ENCODE measurements at regions not wholly inside any gene's neighbourhood (a gene's known extent, or its start where the extent isn't known, plus 50 kb on each side); places are given as distances from the start of the nearest gene placed in this dataset.

- no peak overlapping the region for H3K4me3 Mint-ChIP-seq
- H4K20me1 ChIP-seq (ENCODE audit: insufficient read depth, low read length) = no peaks in the 10 kb centered on the region
- H3K36me3 Mint-ChIP-seq = no peaks in the 10 kb centered on the region
- H3K36me3 ChIP-seq (replicated peaks in 1 of 2; ENCODE audit: control insufficient read depth in 1 of 2, insufficient read depth in 2 of 2, low read length in 2 of 2) = no peaks in the 10 kb centered on the region
- H3K4me2 ChIP-seq (replicated peaks; ENCODE audit: extremely low read depth, low read length, poor library complexity, severe bottlenecking) = no peak overlapping the region
- no peak for TF ChIP-seq CTCF (IDR thresholded peaks at IDR 0.05)
- no peaks in the 10 kb centered on the region for H3K79me2 ChIP-seq (ENCODE audit: insufficient read depth, low read length)
- no peak overlapping the region for H3K9ac ChIP-seq (ENCODE audit: insufficient read depth, low read length, poor library complexity, severe bottlenecking)
- H3K4me3 ChIP-seq (replicated peaks in 1 of 3; ENCODE audit: low read depth in 2 of 3, low read length in 3 of 3) = no peak overlapping the region
- H3K27ac ChIP-seq (ENCODE audit: low read depth in 1 of 2, low read length in 2 of 2) = no peak overlapping the region
- H2AFZ ChIP-seq (ENCODE audit: insufficient read depth, low read depth, low read length, poor library complexity, severe bottlenecking) = no peak overlapping the region
- H3K27me3 Mint-ChIP-seq (ENCODE audit: low read depth in 3 of 3) = peaks cover 0 to 2% (median 0%) of the 10 kb centered on the region in 3 donors
- DNase-seq = no peak
- intact Hi-C loops (cut with micrococcal nuclease) = no loop called here
- no peak overlapping the region for H3K27ac Mint-ChIP-seq
- peaks cover 12 to 27% of the 10 kb centered on the region in 2 donors for H3K9me3 ChIP-seq (replicated peaks in 1 of 2; ENCODE audit: control insufficient read depth in 1 of 2, insufficient read depth in 1 of 2, low read length in 2 of 2)
- H3K9me3 Mint-ChIP-seq = peaks cover 6 to 17% (median 13%) of the 10 kb centered on the region in 7 donors
- no peaks in the 10 kb centered on the region for H3K4me1 Mint-ChIP-seq
- no peaks in the 10 kb centered on the region for H3K27me3 ChIP-seq (ENCODE audit: control insufficient read depth in 2 of 2, insufficient read depth in 2 of 2, low read length in 2 of 2)
- no CpG with 5 or more reads among the region's 1 CpG for WGBS (ENCODE audit: insufficient coverage)
- H3K4me1 ChIP-seq (ENCODE audit: control insufficient read depth in 1 of 2, insufficient read depth in 2 of 2, low read length in 2 of 2) = no peaks in the 10 kb centered on the region
Observed at GRCh38 chr3:6041894-6042293, 819.0 kb upstream of the GRM7 start.

GRCh38 chr3:6047016-6047415 is 813.9 kb upstream of the GRM7 start:
- Histone ChIP-seq H3K79me2 (ENCODE audit: insufficient read depth, low read length) (no peaks in the 10 kb centered on the region), H3K9me3 (replicated peaks in 1 of 2; ENCODE audit: control insufficient read depth in 1 of 2, insufficient read depth in 1 of 2, low read length in 2 of 2) (peaks cover 18 to 19% of the 10 kb centered on the region in 2 donors), H2AFZ (ENCODE audit: insufficient read depth, low read depth, low read length, poor library complexity, severe bottlenecking) (no peak overlapping the region), H3K4me1 (ENCODE audit: control insufficient read depth in 1 of 2, insufficient read depth in 2 of 2, low read length in 2 of 2) (no peaks in the 10 kb centered on the region), H3K27ac (ENCODE audit: low read depth in 1 of 2, low read length in 2 of 2) (no peak overlapping the region), H3K36me3 (replicated peaks in 1 of 2; ENCODE audit: control insufficient read depth in 1 of 2, insufficient read depth in 2 of 2, low read length in 2 of 2) (no peaks in the 10 kb centered on the region), H3K27me3 (ENCODE audit: control insufficient read depth in 2 of 2, insufficient read depth in 2 of 2, low read length in 2 of 2) (no peaks in the 10 kb centered on the region), H3K4me2 (replicated peaks; ENCODE audit: extremely low read depth, low read length, poor library complexity, severe bottlenecking) (no peak overlapping the region), H3K9ac (ENCODE audit: insufficient read depth, low read length, poor library complexity, severe bottlenecking) (no peak overlapping the region), H3K4me3 (replicated peaks in 1 of 3; ENCODE audit: low read depth in 2 of 3, low read length in 3 of 3) (no peak overlapping the region), H4K20me1 (ENCODE audit: insufficient read depth, low read length) (no peaks in the 10 kb centered on the region)
- H3K4me3 Mint-ChIP-seq = no peak overlapping the region
- WGBS (ENCODE audit: insufficient coverage) = 100% methylated on average over 1 of the region's 2 CpGs
- intact Hi-C loops (cut with micrococcal nuclease) = no loop called here
- no peak for DNase-seq
- no peaks in the 10 kb centered on the region for H3K4me1 Mint-ChIP-seq
- no peaks in the 10 kb centered on the region for H3K36me3 Mint-ChIP-seq
- no peaks in the 10 kb centered on the region for H3K27me3 Mint-ChIP-seq (ENCODE audit: low read depth in 3 of 3)
- H3K9me3 Mint-ChIP-seq = peaks cover 11 to 21% (median 18%) of the 10 kb centered on the region in 7 donors
- no peak for TF ChIP-seq CTCF (IDR thresholded peaks at IDR 0.05)
- no peak overlapping the region for H3K27ac Mint-ChIP-seq
